Endothelial cell (in vitro differentiated cells): ENCODE measurements at regions not wholly inside any gene's neighbourhood (a gene's known extent, or its start where the extent isn't known, plus 50 kb on each side); places are given as distances from the start of the nearest gene placed in this dataset.

ENCODE experiments used
- DNase-seq: peaks from one replicate; pipeline ENCODE4 v3.0.0; 2021; ENCODE audit warnings: low spot score
- H3K27ac Mint-ChIP-seq: one replicate; pipeline ENCODE4 v1.8.0; 2021; ENCODE audit warnings: mixed read lengths, inconsistent platforms; ENCODE audit not compliant: unreplicated experiment
- H3K27me3 Mint-ChIP-seq: one replicate; pipeline ENCODE4 v1.8.0; 2021; ENCODE audit warnings: mild to moderate bottlenecking, moderate library complexity, mixed read lengths, inconsistent platforms; ENCODE audit not compliant: unreplicated experiment
- H3K36me3 Mint-ChIP-seq: one replicate; pipeline ENCODE4 v1.8.0; 2021; ENCODE audit warnings: mild to moderate bottlenecking, low read depth, mixed read lengths, inconsistent platforms; ENCODE audit not compliant: unreplicated experiment
- H3K4me1 Mint-ChIP-seq: one replicate; pipeline ENCODE4 v1.8.0; 2021; ENCODE audit warnings: mild to moderate bottlenecking, mixed read lengths, inconsistent platforms; ENCODE audit not compliant: unreplicated experiment
- H3K4me3 Mint-ChIP-seq: one replicate; pipeline ENCODE4 v1.8.0; 2021; ENCODE audit warnings: mild to moderate bottlenecking, mixed read lengths, inconsistent platforms; ENCODE audit not compliant: unreplicated experiment
- H3K9me3 Mint-ChIP-seq: one replicate; pipeline ENCODE4 v1.8.0; 2021; ENCODE audit warnings: mixed read lengths, inconsistent platforms; ENCODE audit not compliant: unreplicated experiment
- CTCF ChIP-seq: fragments of 200-600 bp; sonication (generic); IDR thresholded peaks from one replicate; pipeline ENCODE4 v1.5.0; 2021; ENCODE audit warnings: antibody characterized with exemption; ENCODE audit not compliant: unreplicated experiment

- H3K4me1 Mint-ChIP-seq, result peaks cover 4% of the 10 kb centered on the region
- H3K4me3 Mint-ChIP-seq, result no peak overlapping the region
- no peaks in the 10 kb centered on the region for H3K36me3 Mint-ChIP-seq
- peaks cover 1% of the 10 kb centered on the region for H3K27me3 Mint-ChIP-seq
- DNase-seq, result no peak
- no peak overlapping the region for H3K27ac Mint-ChIP-seq
- no peaks in the 10 kb centered on the region for H3K9me3 Mint-ChIP-seq
- TF ChIP-seq CTCF, result no peak
Measured at GRCh38 chr6:113203715-113204110, 653.4 kb upstream of the MARCKS start.

- Mint-ChIP-seq H3K36me3 (no peaks in the 10 kb centered on the region), H3K27me3 (peaks cover 1% of the 10 kb centered on the region), H3K4me3 (no peak overlapping the region), H3K27ac (no peak overlapping the region), H3K9me3 (no peaks in the 10 kb centered on the region), H3K4me1 (no peaks in the 10 kb centered on the region)
- DNase-seq, result no peak
- TF ChIP-seq CTCF, result no peak
Measured at GRCh38 chr6:113205553-113205952, 651.6 kb upstream of the MARCKS start.

DNA sequence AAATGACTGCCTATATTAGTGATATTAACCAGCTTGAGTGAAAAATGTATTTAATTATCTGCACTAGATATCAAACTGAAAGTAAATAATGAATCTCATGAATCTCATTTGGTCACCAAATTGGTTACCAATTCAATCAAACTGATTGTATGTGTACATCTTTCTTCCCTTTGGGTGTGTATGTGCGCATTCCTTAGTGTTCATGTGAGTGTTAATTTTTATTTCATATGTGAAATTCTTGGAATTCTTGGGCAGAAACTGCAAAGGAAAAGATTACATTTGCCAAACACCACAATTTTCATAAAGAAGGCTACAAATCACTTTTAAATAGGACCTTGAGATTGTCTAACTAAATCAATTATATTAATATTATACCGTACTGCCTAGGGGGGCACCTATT is 648.4 kb upstream of the MARCKS start:
- Mint-ChIP-seq H3K9me3 (no peaks in the 10 kb centered on the region), H3K4me3 (no peak overlapping the region), H3K27ac (no peak overlapping the region), H3K4me1 (no peaks in the 10 kb centered on the region), H3K36me3 (no peaks in the 10 kb centered on the region), H3K27me3 (peaks cover 1% of the 10 kb centered on the region)
- no peak for DNase-seq
- no peak for TF ChIP-seq CTCF

- Mint-ChIP-seq H3K27ac (no peak overlapping the region), H3K4me3 (no peak overlapping the region), H3K36me3 (no peaks in the 10 kb centered on the region), H3K9me3 (no peaks in the 10 kb centered on the region), H3K27me3 (peaks cover 1% of the 10 kb centered on the region), H3K4me1 (no peaks in the 10 kb centered on the region)
- no peak for TF ChIP-seq CTCF
- DNase-seq, result no peak
Measured at GRCh38 chr6:113209315-113209714, 647.8 kb upstream of the MARCKS start.

DNA sequence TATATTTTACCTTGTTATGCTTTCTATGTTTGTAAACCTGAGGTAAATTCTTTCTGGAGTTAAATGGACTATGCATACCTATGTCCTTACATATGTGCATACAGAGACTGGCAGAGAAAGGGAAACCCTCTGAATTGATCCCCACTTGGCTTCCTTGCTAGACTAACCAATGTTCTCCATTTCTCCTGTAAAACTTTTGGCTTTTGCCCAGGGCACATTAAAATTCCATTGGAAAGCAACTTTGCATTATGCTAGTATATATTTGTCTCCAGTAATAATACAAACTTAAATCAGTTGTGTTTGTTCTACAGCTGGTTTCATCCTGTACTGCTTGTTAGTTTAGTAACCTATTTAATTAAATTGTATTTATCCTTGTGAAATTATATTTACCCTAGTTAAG is 646.0 kb upstream of the MARCKS start:
- Mint-ChIP-seq H3K9me3 (no peaks in the 10 kb centered on the region), H3K27ac (no peak overlapping the region), H3K4me1 (no peaks in the 10 kb centered on the region)

More for the DNA sequence above, 646.0 kb upstream of the MARCKS start:
- Mint-ChIP-seq H3K36me3 (no peaks in the 10 kb centered on the region), H3K4me3 (no peak overlapping the region), H3K27me3 (peaks cover 1% of the 10 kb centered on the region)
- DNase-seq, result no peak
- no peak for TF ChIP-seq CTCF
